HG02981 (cell line): ENCODE measurements at regions not wholly inside any gene's neighbourhood (a gene's known extent, or its start where the extent isn't known, plus 50 kb on each side); places are given as distances from the start of the nearest gene placed in this dataset.
"Not testable (repeated sequence)": the region's sequence is repeated elsewhere in the genome, so short reads cannot be mapped to it uniquely, and the experiment has no call there.

ENCODE experiments used
- ATAC-seq: cut with Tn5 transposase; IDR thresholded peaks from one replicate; pipeline ENCODE4 v1.9.1; 2021; ENCODE audit warnings: mild to moderate bottlenecking, moderate library complexity; ENCODE audit not compliant: unreplicated experiment

- ATAC-seq, result no peak
These were observed 416.8 kb upstream of the NAALADL2 start for GRCh38 chr3:174442302-174442682.

GRCh38 chr3:174444391-174444790, 414.7 kb upstream of the NAALADL2 start:
- no peak for ATAC-seq

- no peak for ATAC-seq
These were observed 401.4 kb upstream of the NAALADL2 start for GRCh38 chr3:174457758-174458157.

- no peak for ATAC-seq
These were observed 398.3 kb upstream of the NAALADL2 start for GRCh38 chr3:174460831-174461230.

- no peak for ATAC-seq
These were observed 396.2 kb upstream of the NAALADL2 start for GRCh38 chr3:174462916-174463315.

- ATAC-seq, result no peak
These were observed 394.0 kb upstream of the NAALADL2 start for GRCh38 chr3:174465177-174465576.

- ATAC-seq, result no peak
These were observed 392.6 kb upstream of the NAALADL2 start for GRCh38 chr3:174466471-174467054.

- no peak for ATAC-seq
These were observed 381.6 kb upstream of the NAALADL2 start for GRCh38 chr3:174477491-174477890.

- ATAC-seq, result no peak
These were observed 378.4 kb upstream of the NAALADL2 start for GRCh38 chr3:174480767-174481166.

- no peak for ATAC-seq
These were observed 376.6 kb upstream of the NAALADL2 start for GRCh38 chr3:174482541-174482940.

- no peak for ATAC-seq
These were observed 375.9 kb upstream of the NAALADL2 start for GRCh38 chr3:174483254-174483653.

- not testable (repeated sequence) for ATAC-seq
These were observed 375.3 kb upstream of the NAALADL2 start for GRCh38 chr3:174483856-174484255.

GRCh38 chr3:174488527-174488926, 370.6 kb upstream of the NAALADL2 start:
- ATAC-seq, result no peak

- ATAC-seq, result no peak
These were observed 363.8 kb upstream of the NAALADL2 start for GRCh38 chr3:174495311-174495710.

GRCh38 chr3:174495928-174496327, 363.2 kb upstream of the NAALADL2 start:
- ATAC-seq, result no peak

GRCh38 chr3:174498638-174499037, 360.5 kb upstream of the NAALADL2 start:
- ATAC-seq, result no peak

- no peak for ATAC-seq
These were observed 353.9 kb upstream of the NAALADL2 start for GRCh38 chr3:174505266-174505665.

GRCh38 chr3:174524203-174524602, 334.9 kb upstream of the NAALADL2 start:
- ATAC-seq, result no peak

GRCh38 chr3:174529298-174529697, 329.8 kb upstream of the NAALADL2 start:
- ATAC-seq, result no peak

GRCh38 chr3:174531262-174531982, 327.7 kb upstream of the NAALADL2 start:
- no peak for ATAC-seq

- ATAC-seq, result no peak
These were observed 326.9 kb upstream of the NAALADL2 start for GRCh38 chr3:174532216-174532615.

- ATAC-seq, result no peak
These were observed 326.4 kb upstream of the NAALADL2 start for GRCh38 chr3:174532776-174533175.

- ATAC-seq, result no peak
These were observed 325.8 kb upstream of the NAALADL2 start for GRCh38 chr3:174533286-174533685.
